WTC11 (cell line): ENCODE measurements at regions not wholly inside any gene's neighbourhood (a gene's known extent, or its start where the extent isn't known, plus 50 kb on each side); places are given as distances from the start of the nearest gene placed in this dataset.

Experiments used
- CTCF ChIP-seq: fragments of 200-600 bp; IDR thresholded peaks from 2 replicates; pipeline ENCODE4 v1.8.0; 2022; ENCODE audit warnings: antibody characterized with exemption
- MAX ChIP-seq: sonication (generic); formaldehyde crosslinking; IDR thresholded peaks from 2 replicates; pipeline ENCODE4 v1.8.0; 2022; ENCODE audit warnings: mild to moderate bottlenecking, missing genetic modification reagents
- NFYB ChIP-seq: sonication (generic); formaldehyde crosslinking; conservative IDR thresholded peaks from 2 replicates; pipeline ENCODE4 v1.8.0; 2022; ENCODE audit warnings: low read depth, missing genetic modification reagents
- ZMAT4 ChIP-seq: fragments of 250-450 bp; sonication (Bioruptor Pico); IDR thresholded peaks from 2 replicates; pipeline ENCODE4 v1.9.0; 2021; ENCODE audit warnings: mild to moderate bottlenecking

DNA sequence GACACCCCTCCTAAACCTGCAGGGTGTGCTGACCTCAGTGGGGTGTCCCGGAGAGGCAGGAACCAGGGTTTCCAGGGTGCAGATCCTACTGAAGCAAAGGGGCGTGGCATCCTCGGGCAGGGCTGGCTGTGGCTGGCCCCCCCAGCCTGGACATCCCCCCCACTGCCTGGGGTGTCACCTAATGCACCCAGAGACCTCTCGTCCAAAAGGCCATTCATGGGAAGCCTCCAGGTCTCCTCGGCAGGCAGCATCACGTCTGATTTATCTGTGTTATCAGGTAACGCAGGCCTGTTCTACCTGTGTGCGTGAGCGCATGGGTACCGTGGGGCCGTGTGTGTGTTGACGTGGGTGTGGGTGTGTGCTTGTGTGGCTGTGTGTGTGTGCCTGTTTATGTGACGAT lies 210.0 kb downstream of the SHOX start:
- TF ChIP-seq MAX (CRISPR knock-in tag) (no peak), CTCF (no peak), ZMAT4 (CRISPR knock-in tag) (no peak), NFYB (CRISPR knock-in tag) (no peak)
